H9 (cell line): ENCODE measurements at regions not wholly inside any gene's neighbourhood (a gene's known extent, or its start where the extent isn't known, plus 50 kb on each side); places are given as distances from the start of the nearest gene placed in this dataset.
"Not testable (repeated sequence)": the region's sequence is repeated elsewhere in the genome, so short reads cannot be mapped to it uniquely, and the experiment has no call there.

Experiments used
- DNase-seq: peaks from one replicate; pipeline ENCODE4 v3.0.0-alpha.2; 2017
- H2AFZ ChIP-seq: one replicate; pipeline ENCODE4 v1.6.1; 2013; ENCODE audit warnings: mild to moderate bottlenecking, low read length, control low read depth, moderate library complexity
- H2AK5ac ChIP-seq: 2 replicates; pipeline ENCODE4 v1.6.1; 2013; ENCODE audit warnings: low read length, control low read depth, mixed read lengths; ENCODE audit not compliant: insufficient read length
- H2BK120ac ChIP-seq: one replicate; pipeline ENCODE4 v1.6.1; 2013; ENCODE audit warnings: low read depth, mild to moderate bottlenecking, low read length, control low read depth, inconsistent platforms; ENCODE audit not compliant: poor library complexity, severe bottlenecking
- H2BK12ac ChIP-seq: 2 replicates; pipeline ENCODE4 v1.6.1; 2013; ENCODE audit warnings: low read length, control low read depth, mixed read lengths, low read depth; ENCODE audit not compliant: insufficient read length
- H2BK15ac ChIP-seq: 2 replicates; pipeline ENCODE4 v1.6.1; 2013; ENCODE audit warnings: low read depth, low read length, control low read depth
- H2BK20ac ChIP-seq: one replicate; pipeline ENCODE4 v1.6.1; 2013; ENCODE audit warnings: low read depth, mild to moderate bottlenecking, low read length, control low read depth, inconsistent platforms; ENCODE audit not compliant: poor library complexity, severe bottlenecking
- H2BK5ac ChIP-seq: 2 replicates; pipeline ENCODE4 v1.6.1; 2013; ENCODE audit warnings: low read length, control low read depth, mixed read lengths; ENCODE audit not compliant: insufficient read length
- H3K14ac ChIP-seq: 2 replicates; pipeline ENCODE4 v1.6.1; 2013; ENCODE audit warnings: low read length, control low read depth; ENCODE audit not compliant: insufficient read depth
- H3K18ac ChIP-seq: 2 replicates; pipeline ENCODE4 v1.6.1; 2013; ENCODE audit warnings: low read depth, mild to moderate bottlenecking, mixed read lengths, low read length, control low read depth; ENCODE audit not compliant: insufficient read length
- H3K23ac ChIP-seq: 2 replicates; pipeline ENCODE4 v1.6.1; 2013; ENCODE audit warnings: low read length, control low read depth, mixed read lengths, low read depth; ENCODE audit not compliant: insufficient read length
- H3K23me2 ChIP-seq: 2 replicates; pipeline ENCODE4 v1.6.1; 2013; ENCODE audit warnings: low read depth, mild to moderate bottlenecking, mixed read lengths, low read length, control low read depth; ENCODE audit not compliant: insufficient read length, poor library complexity, severe bottlenecking
- H3K27ac ChIP-seq: 2 replicates; pipeline ENCODE4 v1.5.1; 2013; ENCODE audit warnings: low read length, control low read depth, mixed read lengths, low read depth; ENCODE audit not compliant: insufficient read length
- H3K27me3 ChIP-seq: 2 replicates; pipeline ENCODE4 v1.6.1; 2013; ENCODE audit warnings: low read length, control low read depth, inconsistent platforms; ENCODE audit not compliant: insufficient read depth
- H3K4ac ChIP-seq: 2 replicates; pipeline ENCODE4 v1.6.1; 2013; ENCODE audit warnings: low read depth, mild to moderate bottlenecking, control low read depth, inconsistent platforms, low read length, moderate library complexity
- H3K4me1 ChIP-seq: 2 replicates; pipeline ENCODE4 v1.6.1; 2013; ENCODE audit warnings: low read length, control low read depth, inconsistent platforms; ENCODE audit not compliant: insufficient read depth
- H3K4me2 ChIP-seq: 2 replicates; pipeline ENCODE4 v1.6.1; 2013; ENCODE audit warnings: low read length, control low read depth, mixed read lengths; ENCODE audit not compliant: insufficient read length, insufficient read depth
- H3K56ac ChIP-seq: 2 replicates; pipeline ENCODE4 v1.6.1; 2013; ENCODE audit warnings: low read depth, mild to moderate bottlenecking, mixed read lengths, low read length, control low read depth; ENCODE audit not compliant: insufficient read length
- H3K79me1 ChIP-seq: 2 replicates; pipeline ENCODE4 v1.6.1; 2013; ENCODE audit warnings: low read depth, mild to moderate bottlenecking, moderate library complexity, low read length, control low read depth, inconsistent platforms; ENCODE audit not compliant: insufficient read depth, poor library complexity, severe bottlenecking
- H3K79me2 ChIP-seq: 2 replicates; pipeline ENCODE4 v1.6.1; 2013; ENCODE audit warnings: low read length, control low read depth, inconsistent platforms; ENCODE audit not compliant: insufficient read depth
- H3K9ac ChIP-seq: 2 replicates; pipeline ENCODE4 v1.6.1; 2013; ENCODE audit warnings: low read length, control low read depth, mixed read lengths; ENCODE audit not compliant: insufficient read length; ENCODE audit errors: extremely low read depth
- H3K9me3 ChIP-seq: one replicate; pipeline ENCODE4 v1.6.1; 2013; ENCODE audit warnings: low read depth, low read length, inconsistent platforms; ENCODE audit not compliant: control insufficient read depth
- H3T11ph ChIP-seq: one replicate; pipeline ENCODE4 v1.6.1; 2013; ENCODE audit warnings: mild to moderate bottlenecking, low read length, control low read depth, inconsistent platforms
- H4K20me1 ChIP-seq: one replicate; pipeline ENCODE4 v1.6.1; 2013; ENCODE audit not compliant: control insufficient read depth, insufficient read length, insufficient read depth
- H4K5ac ChIP-seq: 2 replicates; pipeline ENCODE4 v1.6.1; 2013; ENCODE audit warnings: low read depth, mild to moderate bottlenecking, mixed read lengths, low read length, control low read depth; ENCODE audit not compliant: insufficient read length
- H4K8ac ChIP-seq: replicated peaks from 2 replicates; pipeline ENCODE4 v1.6.1; 2013; ENCODE audit warnings: low read length, control low read depth, mixed read lengths, low read depth; ENCODE audit not compliant: insufficient read length
- H4K91ac ChIP-seq: 2 replicates; pipeline ENCODE4 v1.6.1; 2013; ENCODE audit warnings: low read depth, mild to moderate bottlenecking, moderate library complexity, mixed read lengths, low read length, control low read depth; ENCODE audit not compliant: insufficient read length
- H3K27ac Mint-ChIP-seq, 3 experiments: 2 replicates in 2 of 3; 3 replicates in 1 of 3; pipeline ENCODE4 v1.8.0; 2020 to 2021; ENCODE audit warnings: mixed read lengths in 3 of 3, mild to moderate bottlenecking in 1 of 3, moderate library complexity in 1 of 3
- H3K27me3 Mint-ChIP-seq: 2 replicates; pipeline ENCODE4 v1.8.0; 2021; ENCODE audit warnings: low read depth, mild to moderate bottlenecking, moderate library complexity, mixed read lengths
- H3K36me3 Mint-ChIP-seq, 3 experiments: 2 replicates in 2 of 3; 3 replicates in 1 of 3; pipeline ENCODE4 v1.8.0; 2020 to 2021; ENCODE audit warnings: low read depth in 3 of 3, mixed read lengths in 3 of 3; ENCODE audit not compliant: insufficient read depth in 1 of 3
- H3K4me1 Mint-ChIP-seq, 2 experiments: 2 replicates each; pipeline ENCODE4 v1.8.0; 2020; ENCODE audit warnings: mixed read lengths in 2 of 2
- H3K4me3 Mint-ChIP-seq, 2 experiments: 2 replicates in 1 of 2; 3 replicates in 1 of 2; pipeline ENCODE4 v1.8.0; 2020 to 2021; ENCODE audit warnings: mild to moderate bottlenecking in 2 of 2, mixed read lengths in 2 of 2, moderate library complexity in 1 of 2
- H3K9me3 Mint-ChIP-seq, 2 experiments: 2 replicates in 1 of 2; 3 replicates in 1 of 2; pipeline ENCODE4 v1.8.0; 2020; ENCODE audit warnings: mild to moderate bottlenecking in 2 of 2, mixed read lengths in 2 of 2, moderate library complexity in 1 of 2
- WGBS: extraction: QIAGEN DNeasy Blood & Tissue Kit; methylation state at CpG from one replicate; pipeline ENCODE4 v1.1.7; 2013; ENCODE audit warnings: missing lambda C conversion rate, low lambda C conversion rate, mixed read lengths; ENCODE audit not compliant: insufficient read length; ENCODE audit errors: extremely low coverage; 5-methylcytosine and 5-hydroxymethylcytosine counted together
- TF ChIP-seq, protein P1 (sequence below): fragments of 200-600 bp; sonication (generic); conservative IDR thresholded peaks from 3 replicates; pipeline ENCODE4 v1.8.0; 2021; ENCODE audit warnings: antibody characterized with exemption, mild to moderate bottlenecking

- no peak overlapping the region for H2BK20ac ChIP-seq
- H3K79me1 ChIP-seq = no peaks in the 10 kb centered on the region
- H2BK120ac ChIP-seq = no peak overlapping the region
- H3K4me1 ChIP-seq = no peaks in the 10 kb centered on the region
- no peak overlapping the region for H3T11ph ChIP-seq
- no peak overlapping the region for H4K5ac ChIP-seq
- Mint-ChIP-seq H3K4me1 (no peaks in the 10 kb centered on the region), H3K27me3 (no peaks in the 10 kb centered on the region), H3K36me3 (no peaks in the 10 kb centered on the region), H3K27ac (no peak overlapping the region), H3K9me3 (peaks cover 0 to 3% of the 10 kb centered on the region in 2 experiments; a peak in 2 of 5 replicates), H3K4me3 (no peak overlapping the region)
- no peak overlapping the region for H3K4ac ChIP-seq
- TF ChIP-seq, protein P1, sequence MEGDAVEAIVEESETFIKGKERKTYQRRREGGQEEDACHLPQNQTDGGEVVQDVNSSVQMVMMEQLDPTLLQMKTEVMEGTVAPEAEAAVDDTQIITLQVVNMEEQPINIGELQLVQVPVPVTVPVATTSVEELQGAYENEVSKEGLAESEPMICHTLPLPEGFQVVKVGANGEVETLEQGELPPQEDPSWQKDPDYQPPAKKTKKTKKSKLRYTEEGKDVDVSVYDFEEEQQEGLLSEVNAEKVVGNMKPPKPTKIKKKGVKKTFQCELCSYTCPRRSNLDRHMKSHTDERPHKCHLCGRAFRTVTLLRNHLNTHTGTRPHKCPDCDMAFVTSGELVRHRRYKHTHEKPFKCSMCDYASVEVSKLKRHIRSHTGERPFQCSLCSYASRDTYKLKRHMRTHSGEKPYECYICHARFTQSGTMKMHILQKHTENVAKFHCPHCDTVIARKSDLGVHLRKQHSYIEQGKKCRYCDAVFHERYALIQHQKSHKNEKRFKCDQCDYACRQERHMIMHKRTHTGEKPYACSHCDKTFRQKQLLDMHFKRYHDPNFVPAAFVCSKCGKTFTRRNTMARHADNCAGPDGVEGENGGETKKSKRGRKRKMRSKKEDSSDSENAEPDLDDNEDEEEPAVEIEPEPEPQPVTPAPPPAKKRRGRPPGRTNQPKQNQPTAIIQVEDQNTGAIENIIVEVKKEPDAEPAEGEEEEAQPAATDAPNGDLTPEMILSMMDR = no peak
- no peaks in the 10 kb centered on the region for H3K27me3 ChIP-seq
- no peak overlapping the region for H2AK5ac ChIP-seq
- no peaks in the 10 kb centered on the region for H3K23me2 ChIP-seq
- H3K27ac ChIP-seq = no peak overlapping the region
- no peaks in the 10 kb centered on the region for H4K20me1 ChIP-seq
- no peak overlapping the region for H4K91ac ChIP-seq
- no peaks in the 10 kb centered on the region for H3K9me3 ChIP-seq
- H3K4me2 ChIP-seq = no peak overlapping the region
- H3K79me2 ChIP-seq = no peaks in the 10 kb centered on the region
- no peak overlapping the region for H2BK5ac ChIP-seq
- no peak overlapping the region for H3K56ac ChIP-seq
- no CpG with 5 or more reads among the region's 1 CpG for WGBS
- no peak overlapping the region for H2BK12ac ChIP-seq
- no peak overlapping the region for H2BK15ac ChIP-seq
- H2AFZ ChIP-seq = no peak overlapping the region
- H3K18ac ChIP-seq = no peak overlapping the region
- no peak for DNase-seq
- H3K9ac ChIP-seq = no peak overlapping the region
- no peak overlapping the region for H3K23ac ChIP-seq
- no peak overlapping the region for H3K14ac ChIP-seq
- no peak overlapping the region for H4K8ac ChIP-seq
Measured at GRCh38 chr5:54397420-54397819, 58.1 kb upstream of the HSPB3 start.

GRCh38 chr5:54393007-54393406 is 62.5 kb upstream of the HSPB3 start:
- H4K20me1 ChIP-seq, H3K4me1 ChIP-seq, DNase-seq, H3K23ac ChIP-seq, H3K79me1 ChIP-seq, H3K27ac Mint-ChIP-seq, H2BK20ac ChIP-seq, H3K4me1 Mint-ChIP-seq, H3T11ph ChIP-seq, H4K5ac ChIP-seq, H3K56ac ChIP-seq, H2BK15ac ChIP-seq, H4K8ac ChIP-seq, H3K4me2 ChIP-seq, H2BK5ac ChIP-seq, H3K9me3 ChIP-seq, H3K36me3 Mint-ChIP-seq, H3K27me3 Mint-ChIP-seq, H3K27me3 ChIP-seq, H3K9ac ChIP-seq, H3K14ac ChIP-seq, H3K4ac ChIP-seq, H3K79me2 ChIP-seq, H3K23me2 ChIP-seq, H3K27ac ChIP-seq, H3K9me3 Mint-ChIP-seq, H3K18ac ChIP-seq, H3K4me3 Mint-ChIP-seq, H2AFZ ChIP-seq, H4K91ac ChIP-seq, H2BK12ac ChIP-seq, H2AK5ac ChIP-seq, H2BK120ac ChIP-seq: not testable (repeated sequence)
- WGBS = no CpG with 5 or more reads among the region's 1 CpG
